ENCODE measurements at regions not wholly inside any gene's neighbourhood (a gene's known extent, or its start where the extent isn't known, plus 50 kb on each side); places are given as distances from the start of the nearest gene placed in this dataset.

DNA sequence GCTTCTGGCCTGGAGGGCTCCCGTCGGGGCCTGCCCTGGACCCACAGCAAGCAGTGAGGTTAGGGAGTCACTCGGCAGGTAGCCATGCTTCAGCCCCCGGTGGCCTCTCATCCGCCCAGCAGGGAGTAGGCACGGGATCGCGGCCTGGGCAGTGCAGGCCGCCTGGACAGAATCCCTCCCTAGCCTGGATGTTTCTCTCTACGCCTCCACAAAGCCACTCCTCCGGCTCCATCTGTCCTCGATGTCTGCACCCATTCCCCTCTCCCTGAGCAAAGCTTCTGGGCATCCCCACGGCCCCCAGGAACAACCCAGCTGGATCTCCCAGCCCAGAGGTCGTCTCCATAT, 145.2 kb downstream of the RBFOX3 start:
- TF ChIP-seq, protein P1, sequence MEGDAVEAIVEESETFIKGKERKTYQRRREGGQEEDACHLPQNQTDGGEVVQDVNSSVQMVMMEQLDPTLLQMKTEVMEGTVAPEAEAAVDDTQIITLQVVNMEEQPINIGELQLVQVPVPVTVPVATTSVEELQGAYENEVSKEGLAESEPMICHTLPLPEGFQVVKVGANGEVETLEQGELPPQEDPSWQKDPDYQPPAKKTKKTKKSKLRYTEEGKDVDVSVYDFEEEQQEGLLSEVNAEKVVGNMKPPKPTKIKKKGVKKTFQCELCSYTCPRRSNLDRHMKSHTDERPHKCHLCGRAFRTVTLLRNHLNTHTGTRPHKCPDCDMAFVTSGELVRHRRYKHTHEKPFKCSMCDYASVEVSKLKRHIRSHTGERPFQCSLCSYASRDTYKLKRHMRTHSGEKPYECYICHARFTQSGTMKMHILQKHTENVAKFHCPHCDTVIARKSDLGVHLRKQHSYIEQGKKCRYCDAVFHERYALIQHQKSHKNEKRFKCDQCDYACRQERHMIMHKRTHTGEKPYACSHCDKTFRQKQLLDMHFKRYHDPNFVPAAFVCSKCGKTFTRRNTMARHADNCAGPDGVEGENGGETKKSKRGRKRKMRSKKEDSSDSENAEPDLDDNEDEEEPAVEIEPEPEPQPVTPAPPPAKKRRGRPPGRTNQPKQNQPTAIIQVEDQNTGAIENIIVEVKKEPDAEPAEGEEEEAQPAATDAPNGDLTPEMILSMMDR (IDR thresholded peaks at IDR 0.05): no peak
- TF ChIP-seq POLR2A (IDR thresholded peaks at IDR 0.05): no peak
